KMS-11 (cell line): ENCODE measurements at regions not wholly inside any gene's neighbourhood (a gene's known extent, or its start where the extent isn't known, plus 50 kb on each side); places are given as distances from the start of the nearest gene placed in this dataset.
"Not testable (repeated sequence)": the region's sequence is repeated elsewhere in the genome, so short reads cannot be mapped to it uniquely, and the experiment has no call there.

ENCODE experiments used
- H2AFZ ChIP-seq: fragments of 200-600 bp; sonication (generic); 2 replicates; pipeline ENCODE4 v1.6.1; 2016; ENCODE audit warnings: antibody characterized with exemption, mixed run types, low read depth
- H3K27ac ChIP-seq: fragments of 200-600 bp; sonication (generic); 2 replicates; pipeline ENCODE4 v1.6.1; 2016; ENCODE audit warnings: mild to moderate bottlenecking, mixed run types
- H3K27me3 ChIP-seq: fragments of 200-600 bp; sonication (generic); 2 replicates; pipeline ENCODE4 v1.6.1; 2017; ENCODE audit warnings: mild to moderate bottlenecking, low read depth, mixed run types, moderate library complexity; ENCODE audit not compliant: insufficient read depth
- H3K36me3 ChIP-seq: fragments of 200-600 bp; sonication (generic); 2 replicates; pipeline ENCODE4 v1.6.1; 2017; ENCODE audit warnings: mild to moderate bottlenecking, mixed run types; ENCODE audit not compliant: insufficient read depth
- H3K4me1 ChIP-seq: fragments of 200-600 bp; sonication (generic); 2 replicates; pipeline ENCODE4 v1.6.1; 2016; ENCODE audit warnings: mild to moderate bottlenecking, low read depth, mixed run types; ENCODE audit not compliant: poor library complexity, severe bottlenecking
- H3K4me2 ChIP-seq: fragments of 200-600 bp; sonication (generic); 2 replicates; pipeline ENCODE4 v1.7.0; 2016; ENCODE audit warnings: mild to moderate bottlenecking, mixed run types
- H3K4me3 ChIP-seq: fragments of 200-600 bp; sonication (generic); IDR thresholded peaks from 2 replicates; pipeline ENCODE4 v1.6.1; 2017; ENCODE audit warnings: low read depth, low read length, mixed read lengths; ENCODE audit not compliant: insufficient read depth
- H3K79me2 ChIP-seq: fragments of 200-600 bp; sonication (generic); 2 replicates; pipeline ENCODE4 v1.6.1; 2016; ENCODE audit warnings: low read depth, mixed run types; ENCODE audit not compliant: insufficient read depth
- H3K9ac ChIP-seq: fragments of 200-600 bp; sonication (generic); 2 replicates; pipeline ENCODE4 v1.6.1; 2016; ENCODE audit warnings: mild to moderate bottlenecking, mixed run types
- H4K20me1 ChIP-seq: fragments of 200-600 bp; sonication (generic); 2 replicates; pipeline ENCODE4 v1.6.1; 2016; ENCODE audit warnings: mild to moderate bottlenecking, mixed run types; ENCODE audit not compliant: insufficient read depth
- TF ChIP-seq, protein P1 (sequence below): fragments of 200-600 bp; sonication (generic); conservative IDR thresholded peaks from 2 replicates; pipeline ENCODE4 v1.6.1; 2017; ENCODE audit warnings: low read depth, mild to moderate bottlenecking, antibody characterized with exemption, low read length, moderate library complexity, mixed read lengths

DNA sequence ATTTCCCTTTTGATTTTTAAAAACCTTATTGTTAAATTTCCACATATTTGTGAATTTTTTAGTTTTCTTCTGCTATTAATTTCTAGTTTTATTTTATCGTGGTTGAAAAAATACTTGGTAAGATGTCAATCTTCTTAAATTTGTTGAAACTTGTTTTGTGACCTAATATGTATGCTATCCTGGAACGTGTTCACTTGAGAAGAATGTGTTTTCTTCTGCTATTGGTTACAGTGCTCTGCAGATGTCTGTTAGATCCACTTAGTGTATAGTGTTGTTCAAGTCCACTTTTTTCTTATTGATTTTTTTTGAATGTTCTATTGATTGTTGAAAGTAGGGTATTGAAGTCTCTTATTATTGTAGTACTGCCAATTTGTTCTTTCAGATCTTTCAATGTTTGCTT lies 116.5 kb upstream of the NETO1 start:
- Histone ChIP-seq H3K36me3 (no peaks in the 10 kb centered on the region), H3K27ac (no peak overlapping the region), H3K9ac (no peak overlapping the region), H3K4me3 (no peak overlapping the region), H3K79me2 (no peaks in the 10 kb centered on the region), H3K27me3 (peaks cover 25% of the 10 kb centered on the region), H3K4me2 (no peak overlapping the region), H2AFZ (no peak overlapping the region), H3K4me1 (peaks cover 21% of the 10 kb centered on the region), H4K20me1 (no peaks in the 10 kb centered on the region)
- TF ChIP-seq, protein P1, sequence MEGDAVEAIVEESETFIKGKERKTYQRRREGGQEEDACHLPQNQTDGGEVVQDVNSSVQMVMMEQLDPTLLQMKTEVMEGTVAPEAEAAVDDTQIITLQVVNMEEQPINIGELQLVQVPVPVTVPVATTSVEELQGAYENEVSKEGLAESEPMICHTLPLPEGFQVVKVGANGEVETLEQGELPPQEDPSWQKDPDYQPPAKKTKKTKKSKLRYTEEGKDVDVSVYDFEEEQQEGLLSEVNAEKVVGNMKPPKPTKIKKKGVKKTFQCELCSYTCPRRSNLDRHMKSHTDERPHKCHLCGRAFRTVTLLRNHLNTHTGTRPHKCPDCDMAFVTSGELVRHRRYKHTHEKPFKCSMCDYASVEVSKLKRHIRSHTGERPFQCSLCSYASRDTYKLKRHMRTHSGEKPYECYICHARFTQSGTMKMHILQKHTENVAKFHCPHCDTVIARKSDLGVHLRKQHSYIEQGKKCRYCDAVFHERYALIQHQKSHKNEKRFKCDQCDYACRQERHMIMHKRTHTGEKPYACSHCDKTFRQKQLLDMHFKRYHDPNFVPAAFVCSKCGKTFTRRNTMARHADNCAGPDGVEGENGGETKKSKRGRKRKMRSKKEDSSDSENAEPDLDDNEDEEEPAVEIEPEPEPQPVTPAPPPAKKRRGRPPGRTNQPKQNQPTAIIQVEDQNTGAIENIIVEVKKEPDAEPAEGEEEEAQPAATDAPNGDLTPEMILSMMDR = no peak

- Histone ChIP-seq H3K9ac (no peak overlapping the region), H4K20me1 (no peaks in the 10 kb centered on the region), H3K4me3 (no peak overlapping the region), H3K4me2 (no peak overlapping the region), H3K4me1 (no peaks in the 10 kb centered on the region), H3K79me2 (no peaks in the 10 kb centered on the region), H2AFZ (no peak overlapping the region), H3K36me3 (no peaks in the 10 kb centered on the region), H3K27ac (no peak overlapping the region), H3K27me3 (no peaks in the 10 kb centered on the region)
- TF ChIP-seq, protein P1 = no peak
Observed at GRCh38 chr18:72973841-72974240, 106.1 kb upstream of the NETO1 start.

- H3K27ac ChIP-seq = no peak overlapping the region
- TF ChIP-seq, protein P1 = no peak
Observed at GRCh38 chr18:72965616-72966015, 97.8 kb upstream of the NETO1 start.

DNA sequence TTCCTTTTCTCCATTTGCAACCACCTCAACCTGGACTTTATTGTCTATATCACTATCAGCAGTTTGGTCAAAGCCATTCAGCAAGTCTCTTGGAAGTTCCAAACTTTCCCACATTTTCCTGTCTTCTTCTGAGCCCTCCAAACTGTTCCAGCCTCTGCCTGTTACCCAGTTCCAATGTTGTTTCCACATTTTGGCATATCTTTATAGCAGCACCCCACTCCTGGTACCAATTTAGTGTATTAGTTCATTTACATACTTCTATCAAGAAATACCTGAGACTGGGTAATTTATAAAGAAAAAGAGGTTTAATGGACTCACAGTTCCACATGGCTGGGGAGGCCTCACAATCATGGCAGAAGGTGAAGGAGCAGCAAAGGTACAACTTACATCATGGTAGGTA lies 90.4 kb upstream of the NETO1 start:
- not testable (repeated sequence) for H3K4me3 ChIP-seq, H3K27ac ChIP-seq, H4K20me1 ChIP-seq, H3K27me3 ChIP-seq, H3K4me1 ChIP-seq, H2AFZ ChIP-seq, H3K4me2 ChIP-seq, H3K9ac ChIP-seq, H3K36me3 ChIP-seq, H3K79me2 ChIP-seq

More at GRCh38 chr18:72965616-72966015, 97.8 kb upstream of the NETO1 start:
- H4K20me1 ChIP-seq = no peaks in the 10 kb centered on the region
- H3K27me3 ChIP-seq = no peaks in the 10 kb centered on the region
- no peak overlapping the region for H3K4me3 ChIP-seq
- H3K4me1 ChIP-seq = no peaks in the 10 kb centered on the region
- no peaks in the 10 kb centered on the region for H3K36me3 ChIP-seq
- no peak overlapping the region for H3K4me2 ChIP-seq
- H3K79me2 ChIP-seq = no peaks in the 10 kb centered on the region
- no peak overlapping the region for H3K9ac ChIP-seq
- no peak overlapping the region for H2AFZ ChIP-seq

GRCh38 chr18:72948439-72948838 lies 80.7 kb upstream of the NETO1 start:
- Histone ChIP-seq H3K4me3 (no peak overlapping the region), H2AFZ (no peak overlapping the region), H3K4me2 (no peak overlapping the region), H3K36me3 (no peaks in the 10 kb centered on the region), H3K79me2 (no peaks in the 10 kb centered on the region), H3K4me1 (no peaks in the 10 kb centered on the region), H4K20me1 (no peaks in the 10 kb centered on the region), H3K27ac (no peak overlapping the region), H3K27me3 (no peaks in the 10 kb centered on the region), H3K9ac (no peak overlapping the region)
- TF ChIP-seq, protein P1 = no peak
